Stimulated activated CD4-positive, alpha-beta T cell treated with anti-CD3 and anti-CD28 coated beads, TNF-alpha, amount 100 ng/mL, for 4 hours (primary cell): ENCODE measurements at regions not wholly inside any gene's neighbourhood (a gene's known extent, or its start where the extent isn't known, plus 50 kb on each side); places are given as distances from the start of the nearest gene placed in this dataset.

Source experiments
- DNase-seq, 3 experiments: peaks; one replicate each; pipeline ENCODE4 v3.0.0-alpha.2; 2020; ENCODE audit warnings: low read depth in 3 of 3

GRCh38 chr14:101465795-101466448 is 95.4 kb upstream of the DIO3 start:
- DNase-seq: no peak

- DNase-seq: no peak
Observed at GRCh38 chr14:101466456-101467180, 94.7 kb upstream of the DIO3 start.

- DNase-seq: no peak
Observed at GRCh38 chr14:101467181-101467926, 93.9 kb upstream of the DIO3 start.

- DNase-seq: no peak
Observed at GRCh38 chr14:101469382-101470247, 91.7 kb upstream of the DIO3 start.

GRCh38 chr14:101470266-101470665 is 91.0 kb upstream of the DIO3 start:
- no peak for DNase-seq

- DNase-seq: no peak
Observed at GRCh38 chr14:101471723-101472517, 89.4 kb upstream of the DIO3 start.

- DNase-seq: no peak
Observed at GRCh38 chr14:101472518-101472849, 88.8 kb upstream of the DIO3 start.

- DNase-seq: no peak
Observed at GRCh38 chr14:101473045-101473729, 88.1 kb upstream of the DIO3 start.

GRCh38 chr14:101473795-101474562 is 87.3 kb upstream of the DIO3 start:
- DNase-seq: no peak

- no peak for DNase-seq
Observed at GRCh38 chr14:101474563-101475455, 86.5 kb upstream of the DIO3 start.

GRCh38 chr14:101475456-101476257 is 85.6 kb upstream of the DIO3 start:
- no peak for DNase-seq

- DNase-seq: no peak
Observed at GRCh38 chr14:101476258-101476915, 84.9 kb upstream of the DIO3 start.

- no peak for DNase-seq
Observed at GRCh38 chr14:101476916-101477553, 84.3 kb upstream of the DIO3 start.

GRCh38 chr14:101477648-101478047 is 83.6 kb upstream of the DIO3 start:
- no peak for DNase-seq

GRCh38 chr14:101478096-101478495 is 83.2 kb upstream of the DIO3 start:
- no peak for DNase-seq

GRCh38 chr14:101478796-101479410 is 82.4 kb upstream of the DIO3 start:
- DNase-seq: no peak
